ENCODE measurements at regions not wholly inside any gene's neighbourhood (a gene's known extent, or its start where the extent isn't known, plus 50 kb on each side); places are given as distances from the start of the nearest gene placed in this dataset.

DNA sequence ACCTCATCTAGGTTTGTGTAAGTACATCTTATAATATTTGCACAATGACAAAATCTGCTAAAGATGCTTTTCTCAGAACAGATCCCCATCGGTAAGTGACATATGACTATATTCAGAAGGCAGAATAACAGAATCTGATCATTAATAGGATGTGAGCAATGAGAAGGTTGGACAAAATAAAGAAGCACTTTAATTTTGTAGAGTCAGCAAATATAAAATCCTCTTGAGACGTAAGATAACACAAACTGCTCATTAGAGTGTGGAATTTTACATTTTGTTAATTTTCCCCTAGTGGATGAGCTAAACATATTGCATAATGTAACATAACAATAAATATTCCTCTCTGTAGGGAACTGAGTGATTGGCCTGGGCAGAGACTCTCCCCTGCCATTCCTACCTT lies 658.4 kb upstream of the ZP4 start:
- FAIRE-seq (no peak), DNase-seq (ENCODE audit: low spot score) (no peak), ATAC-seq (no peak)
- Histone ChIP-seq H3K9me3 (ENCODE audit: low read length) (peaks cover 91% of the 10 kb centered on the region), H3K79me2 (ENCODE audit: insufficient read depth, low read length) (no peaks in the 10 kb centered on the region), H3K9ac (ENCODE audit: insufficient read depth, low read depth, low read length) (no peak overlapping the region), H3K4me3 (replicated peaks in 1 of 3; ENCODE audit: insufficient read depth in 1 of 3, low read depth in 2 of 3, low read length in 3 of 3) (no peak overlapping the region), H3K27ac (ENCODE audit: extremely low read length, insufficient read depth, low read length) (no peak overlapping the region), H3K4me2 (ENCODE audit: low read depth, low read length) (no peak overlapping the region), H4K20me1 (ENCODE audit: insufficient read depth, low read length) (no peaks in the 10 kb centered on the region), H3K36me3 (replicated peaks in 1 of 2; ENCODE audit: control insufficient read depth in 1 of 2, insufficient read depth in 2 of 2, low read length in 2 of 2) (no peaks in the 10 kb centered on the region), H3K27me3 (ENCODE audit: control insufficient read depth in 1 of 2, insufficient read depth in 2 of 2, low read length in 2 of 2) (no peaks in the 10 kb centered on the region), H3K4me1 (ENCODE audit: insufficient read depth, low read length) (no peaks in the 10 kb centered on the region), H2AFZ (ENCODE audit: low read length) (no peak overlapping the region)
- CTCF ChIA-PET (ENCODE audit: low intra/inter-chr PET ratio, low total read pairs): no interaction called here
- in situ Hi-C loops (cut with HindIII; ENCODE audit: extremely low pct_ligation_motif_present, low pct_unique_long_range_greater_than_20kb) (no loop called here), intact Hi-C loops (cut with micrococcal nuclease; ENCODE audit: unreplicated experiment) (no loop called here)
- no TSS peak for BruUV-seq (replicated peaks)
- peak; percentile 91 for TF ChIP-seq MAFF (IDR thresholded peaks at IDR 0.05; ENCODE audit: low read depth, low read length)
- no peak for TF ChIP-seq PCBP2 (optimal IDR thresholded peaks at IDR 0.05; ENCODE audit: low read depth, low read length, poor library complexity, severe bottlenecking)
- peak; percentile 86 to 94 for TF ChIP-seq MAFK (conservative IDR thresholded peaks at IDR 0.05 in 1 of 2, IDR thresholded peaks at IDR 0.05 in 1 of 2; ENCODE audit: low read length in 2 of 2)
- WGBS (ENCODE audit: low lambda C conversion rate): 1% methylated on average over 2 of the region's 2 CpGs
- POLR2A ChIA-PET: no interaction called here

DNA sequence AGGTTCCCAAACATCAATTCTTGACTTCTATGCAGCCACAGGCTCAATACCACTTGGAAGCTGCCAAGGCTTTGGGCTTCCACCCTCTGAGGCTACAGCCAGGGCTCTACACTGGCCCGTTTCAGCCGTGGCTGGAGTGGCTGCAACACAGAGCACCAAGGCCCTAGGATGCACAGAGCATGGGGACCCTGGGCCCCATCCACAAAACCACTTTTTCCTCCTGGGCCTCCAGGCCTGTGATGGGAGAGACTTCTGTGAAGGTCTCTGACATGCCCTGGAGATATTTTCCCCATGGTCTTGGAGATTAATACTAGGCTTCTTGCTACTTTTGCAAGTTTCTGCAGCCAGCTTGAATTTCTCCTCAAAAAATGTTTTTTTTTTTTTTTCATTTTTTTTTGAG lies 655.4 kb upstream of the ZP4 start:
- ChIA-PET CTCF (ENCODE audit: low intra/inter-chr PET ratio, low total read pairs) (no interaction called here), POLR2A (no interaction called here)
- H2AFZ ChIP-seq (ENCODE audit: low read length): no peak overlapping the region
- H4K20me1 ChIP-seq (ENCODE audit: insufficient read depth, low read length): no peaks in the 10 kb centered on the region
- WGBS (ENCODE audit: low lambda C conversion rate): 0% methylated on average over 2 of the region's 2 CpGs
- H3K4me3 ChIP-seq (replicated peaks in 1 of 3; ENCODE audit: insufficient read depth in 1 of 3, low read depth in 2 of 3, low read length in 3 of 3): no peak overlapping the region
- no peak for DNase-seq (ENCODE audit: low spot score)
- no peak overlapping the region for H3K4me2 ChIP-seq (ENCODE audit: low read depth, low read length)
- FAIRE-seq: no peak
- ATAC-seq: no peak
- no peak overlapping the region for H3K27ac ChIP-seq (ENCODE audit: extremely low read length, insufficient read depth, low read length)
- H3K79me2 ChIP-seq (ENCODE audit: insufficient read depth, low read length): no peaks in the 10 kb centered on the region
- no peaks in the 10 kb centered on the region for H3K27me3 ChIP-seq (ENCODE audit: control insufficient read depth in 1 of 2, insufficient read depth in 2 of 2, low read length in 2 of 2)
- intact Hi-C loops (cut with micrococcal nuclease; ENCODE audit: unreplicated experiment): no loop called here
- no TSS peak for BruUV-seq (replicated peaks)
- H3K9ac ChIP-seq (ENCODE audit: insufficient read depth, low read depth, low read length): no peak overlapping the region
- in situ Hi-C loops (cut with HindIII; ENCODE audit: extremely low pct_ligation_motif_present, low pct_unique_long_range_greater_than_20kb): no loop called here
- H3K9me3 ChIP-seq (ENCODE audit: low read length): peaks cover 92% of the 10 kb centered on the region
- H3K4me1 ChIP-seq (ENCODE audit: insufficient read depth, low read length): no peaks in the 10 kb centered on the region
- no peaks in the 10 kb centered on the region for H3K36me3 ChIP-seq (replicated peaks in 1 of 2; ENCODE audit: control insufficient read depth in 1 of 2, insufficient read depth in 2 of 2, low read length in 2 of 2)
- TF ChIP-seq, protein P1, sequence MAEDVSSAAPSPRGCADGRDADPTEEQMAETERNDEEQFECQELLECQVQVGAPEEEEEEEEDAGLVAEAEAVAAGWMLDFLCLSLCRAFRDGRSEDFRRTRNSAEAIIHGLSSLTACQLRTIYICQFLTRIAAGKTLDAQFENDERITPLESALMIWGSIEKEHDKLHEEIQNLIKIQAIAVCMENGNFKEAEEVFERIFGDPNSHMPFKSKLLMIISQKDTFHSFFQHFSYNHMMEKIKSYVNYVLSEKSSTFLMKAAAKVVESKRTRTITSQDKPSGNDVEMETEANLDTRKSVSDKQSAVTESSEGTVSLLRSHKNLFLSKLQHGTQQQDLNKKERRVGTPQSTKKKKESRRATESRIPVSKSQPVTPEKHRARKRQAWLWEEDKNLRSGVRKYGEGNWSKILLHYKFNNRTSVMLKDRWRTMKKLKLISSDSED (CRISPR knock-in tag; IDR thresholded peaks at IDR 0.05): no peak
- TF ChIP-seq, protein P2, sequence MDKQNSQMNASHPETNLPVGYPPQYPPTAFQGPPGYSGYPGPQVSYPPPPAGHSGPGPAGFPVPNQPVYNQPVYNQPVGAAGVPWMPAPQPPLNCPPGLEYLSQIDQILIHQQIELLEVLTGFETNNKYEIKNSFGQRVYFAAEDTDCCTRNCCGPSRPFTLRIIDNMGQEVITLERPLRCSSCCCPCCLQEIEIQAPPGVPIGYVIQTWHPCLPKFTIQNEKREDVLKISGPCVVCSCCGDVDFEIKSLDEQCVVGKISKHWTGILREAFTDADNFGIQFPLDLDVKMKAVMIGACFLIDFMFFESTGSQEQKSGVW (CRISPR knock-in tag; IDR thresholded peaks at IDR 0.05; ENCODE audit: borderline replicate concordance): no peak
- TF ChIP-seq ZNF563 (CRISPR knock-in tag; IDR thresholded peaks at IDR 0.05): no peak
- TF ChIP-seq DNMT3B (CRISPR knock-in tag; conservative IDR thresholded peaks at IDR 0.05): no peak
- TF ChIP-seq ZFX (CRISPR knock-in tag; IDR thresholded peaks at IDR 0.05; ENCODE audit: low read depth): no peak
- no peak for TF ChIP-seq AGO2 (optimal IDR thresholded peaks at IDR 0.05; ENCODE audit: low read depth, low read length)
- TF ChIP-seq, protein P3, sequence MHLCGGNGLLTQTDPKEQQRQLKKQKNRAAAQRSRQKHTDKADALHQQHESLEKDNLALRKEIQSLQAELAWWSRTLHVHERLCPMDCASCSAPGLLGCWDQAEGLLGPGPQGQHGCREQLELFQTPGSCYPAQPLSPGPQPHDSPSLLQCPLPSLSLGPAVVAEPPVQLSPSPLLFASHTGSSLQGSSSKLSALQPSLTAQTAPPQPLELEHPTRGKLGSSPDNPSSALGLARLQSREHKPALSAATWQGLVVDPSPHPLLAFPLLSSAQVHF (CRISPR knock-in tag; IDR thresholded peaks at IDR 0.05): no peak
- no peak for TF ChIP-seq ZNF337 (CRISPR knock-in tag; IDR thresholded peaks at IDR 0.05; ENCODE audit: borderline replicate concordance, low read depth)
- TF ChIP-seq RXRB (CRISPR knock-in tag; IDR thresholded peaks at IDR 0.05; ENCODE audit: borderline replicate concordance): no peak
- no peak for TF ChIP-seq GATA4 (IDR thresholded peaks at IDR 0.05; ENCODE audit: borderline replicate concordance, low read depth)
- TF ChIP-seq NFE2L2 (IDR thresholded peaks at IDR 0.05; ENCODE audit: low read length): no peak
- no peak for TF ChIP-seq RAD51 (IDR thresholded peaks at IDR 0.05; ENCODE audit: borderline replicate concordance)
- no peak for TF ChIP-seq ZNF614 (CRISPR knock-in tag; IDR thresholded peaks at IDR 0.05; ENCODE audit: borderline replicate concordance)
- TF ChIP-seq CENPX (CRISPR knock-in tag; IDR thresholded peaks at IDR 0.05): no peak
